HG02970 (cell line): ENCODE measurements at regions not wholly inside any gene's neighbourhood (a gene's known extent, or its start where the extent isn't known, plus 50 kb on each side); places are given as distances from the start of the nearest gene placed in this dataset.

ENCODE experiments used
- ATAC-seq: cut with Tn5 transposase; IDR thresholded peaks from one replicate; pipeline ENCODE4 v1.9.1; 2021; ENCODE audit warnings: mild to moderate bottlenecking, moderate library complexity, moderate number of reproducible peaks; ENCODE audit not compliant: unreplicated experiment, low FRiP score

GRCh38 chr21:16832791-16833190, 680.1 kb upstream of the CXADR start:
- ATAC-seq, result no peak

- ATAC-seq, result no peak
Measured at GRCh38 chr21:16834791-16835190, 678.1 kb upstream of the CXADR start.

GRCh38 chr21:16837321-16837720, 675.5 kb upstream of the CXADR start:
- no peak for ATAC-seq

DNA sequence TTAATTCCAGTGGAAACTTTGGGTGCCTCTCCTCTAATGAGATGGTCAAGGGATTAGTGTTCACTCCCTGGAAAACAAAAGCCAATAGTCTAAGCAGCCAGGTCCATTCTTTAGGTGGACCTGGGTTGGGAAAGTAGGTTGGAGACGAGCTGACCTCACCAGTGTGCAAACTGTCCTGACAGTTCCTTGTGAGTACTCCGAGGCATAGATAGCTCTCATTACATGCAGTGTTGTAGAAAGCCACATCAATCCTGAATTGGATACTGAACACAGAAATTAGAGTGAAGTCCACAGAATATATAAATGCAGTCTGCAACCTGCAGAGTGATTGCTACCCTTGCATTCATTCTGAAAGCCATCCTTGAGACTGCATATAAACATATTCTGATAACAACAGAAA, 675.1 kb upstream of the CXADR start:
- ATAC-seq, result no peak

DNA sequence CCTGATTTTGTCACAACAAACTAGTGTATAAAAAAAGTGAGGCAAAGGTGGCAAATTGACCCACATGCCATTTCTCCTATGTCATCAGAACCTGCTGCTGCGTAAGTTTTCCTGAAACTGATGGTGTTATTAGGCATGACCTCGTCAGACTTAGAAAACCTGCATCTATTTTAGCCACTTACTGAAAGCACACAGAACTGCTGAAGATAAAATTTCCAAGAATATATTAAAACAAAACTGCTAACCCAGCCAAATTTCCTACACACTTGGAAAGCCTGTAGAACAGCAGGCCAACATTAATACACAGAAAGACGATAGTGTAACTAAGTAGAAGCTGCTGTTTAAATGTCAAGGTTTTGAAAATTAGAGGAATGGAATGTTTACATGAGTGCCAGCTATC, 674.5 kb upstream of the CXADR start:
- no peak for ATAC-seq

DNA sequence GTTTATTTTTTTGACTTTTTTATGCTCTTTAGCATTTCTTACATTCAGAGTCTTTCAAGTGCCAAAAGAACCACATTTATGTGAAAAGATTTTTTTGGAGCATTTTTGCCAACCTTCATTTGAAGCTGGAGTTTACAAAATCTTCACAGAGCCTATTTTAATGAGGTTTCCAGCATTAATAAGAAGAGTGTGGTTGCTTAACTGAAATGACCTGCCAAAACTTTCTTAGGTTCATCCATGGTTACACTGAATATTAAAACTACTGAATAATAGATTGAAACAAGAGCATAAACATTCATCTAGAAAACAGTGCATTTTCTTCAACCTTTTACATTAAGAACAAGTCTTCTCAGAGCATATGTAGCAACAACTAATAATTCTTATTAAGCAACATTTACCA, 672.3 kb upstream of the CXADR start:
- ATAC-seq, result no peak

DNA sequence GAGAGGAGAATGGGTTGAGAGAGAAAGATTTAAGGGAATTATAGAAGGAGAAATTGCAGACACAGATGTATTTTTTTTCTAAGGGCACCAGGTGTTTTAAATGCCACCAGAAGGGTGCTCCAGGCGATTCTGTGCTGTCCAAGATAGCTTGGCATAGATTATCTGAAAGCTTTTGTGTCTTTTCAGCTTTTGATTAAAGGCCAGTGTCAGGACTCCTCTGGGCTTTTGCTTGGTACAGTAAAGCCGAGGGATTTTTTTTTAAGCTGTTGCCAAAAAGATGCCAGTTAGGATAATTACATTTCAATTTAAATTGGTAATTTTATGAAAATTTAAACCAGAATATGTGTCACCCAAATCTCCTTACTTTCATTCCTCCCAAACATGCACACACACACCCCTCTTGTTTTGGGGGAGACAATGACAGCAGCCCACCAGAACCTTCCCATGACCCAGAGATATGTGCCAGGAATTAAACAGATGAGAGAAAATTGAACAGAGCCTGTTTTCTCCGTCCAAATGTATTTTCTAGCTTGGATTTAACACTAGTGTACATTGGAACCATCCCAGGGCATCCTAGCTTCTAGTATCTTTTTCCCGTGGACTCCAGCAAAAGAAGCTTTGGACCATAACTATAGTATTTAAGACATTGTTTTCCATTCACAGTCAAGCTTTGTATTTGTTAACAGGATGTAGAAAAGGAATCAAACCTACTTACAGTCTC, 670.7 kb upstream of the CXADR start:
- ATAC-seq, result no peak

GRCh38 chr21:16842696-16843035, 670.2 kb upstream of the CXADR start:
- ATAC-seq, result no peak

DNA sequence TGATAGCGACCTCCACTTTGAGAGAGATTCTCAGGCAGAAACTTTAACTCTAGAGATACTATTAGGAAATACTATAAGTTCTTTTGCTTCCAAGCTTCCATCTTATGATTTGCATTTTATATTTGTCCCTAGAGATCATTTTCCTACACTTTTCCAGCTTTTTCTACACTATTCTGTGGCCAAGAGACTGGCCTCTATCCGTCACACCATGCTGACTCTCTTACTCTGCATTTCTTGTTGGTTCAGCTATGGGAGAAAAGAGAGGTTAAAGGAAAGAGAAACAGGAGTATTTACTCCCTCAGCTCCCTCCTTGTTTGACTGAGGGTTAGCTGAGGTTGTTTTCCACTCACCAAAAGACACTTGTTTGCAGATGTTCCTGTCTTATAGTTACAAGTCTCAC, 665.6 kb upstream of the CXADR start:
- ATAC-seq, result no peak

DNA sequence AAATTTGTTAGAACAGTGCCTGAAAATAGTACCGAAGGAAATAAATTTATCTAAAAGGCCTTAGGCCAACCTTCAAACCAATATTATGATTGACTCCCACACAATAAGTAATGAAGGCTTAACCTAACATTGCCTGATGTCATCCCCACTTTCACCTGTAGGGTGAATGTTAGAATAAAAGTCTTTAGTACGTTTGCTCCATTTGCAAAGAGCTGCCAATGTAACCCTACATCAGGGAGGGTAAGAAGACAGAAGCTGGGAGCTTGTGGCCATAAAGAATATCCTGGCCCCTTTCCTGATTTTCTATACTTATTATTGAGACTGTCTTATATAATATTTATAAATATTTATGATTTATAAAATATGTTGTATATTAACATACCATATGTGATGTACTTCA, 661.8 kb upstream of the CXADR start:
- no peak for ATAC-seq

DNA sequence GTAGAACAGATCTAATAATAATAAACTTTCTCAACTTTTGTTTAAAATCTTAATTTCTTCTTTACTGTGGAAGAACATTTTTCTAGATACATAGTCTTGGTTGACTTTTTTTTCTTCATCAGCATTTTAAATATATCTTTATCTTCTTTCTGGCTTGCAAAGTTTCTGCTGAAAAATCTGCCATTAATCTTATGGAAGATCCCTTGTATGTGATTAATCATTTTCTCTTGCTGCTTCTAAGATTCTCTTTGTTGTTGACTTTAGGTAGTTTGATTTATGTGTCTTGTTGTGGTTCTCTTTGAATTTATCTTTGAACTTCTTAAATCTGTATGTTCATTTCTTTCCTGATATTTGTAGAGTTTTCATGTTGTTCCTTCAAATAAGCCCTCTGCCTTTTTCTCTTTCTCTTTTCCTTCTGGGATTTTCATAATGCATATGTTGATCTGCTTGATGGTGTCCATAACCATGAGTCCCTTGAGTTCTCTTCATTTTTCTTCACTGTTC, 657.6 kb upstream of the CXADR start:
- ATAC-seq, result no peak

- ATAC-seq, result no peak
Measured at GRCh38 chr21:16863362-16863905, 649.4 kb upstream of the CXADR start.

- ATAC-seq, result no peak
Measured at GRCh38 chr21:16863908-16864307, 648.9 kb upstream of the CXADR start.

- ATAC-seq, result no peak
Measured at GRCh38 chr21:16865632-16866031, 647.2 kb upstream of the CXADR start.

- no peak for ATAC-seq
Measured at GRCh38 chr21:16866851-16867250, 646.0 kb upstream of the CXADR start.

DNA sequence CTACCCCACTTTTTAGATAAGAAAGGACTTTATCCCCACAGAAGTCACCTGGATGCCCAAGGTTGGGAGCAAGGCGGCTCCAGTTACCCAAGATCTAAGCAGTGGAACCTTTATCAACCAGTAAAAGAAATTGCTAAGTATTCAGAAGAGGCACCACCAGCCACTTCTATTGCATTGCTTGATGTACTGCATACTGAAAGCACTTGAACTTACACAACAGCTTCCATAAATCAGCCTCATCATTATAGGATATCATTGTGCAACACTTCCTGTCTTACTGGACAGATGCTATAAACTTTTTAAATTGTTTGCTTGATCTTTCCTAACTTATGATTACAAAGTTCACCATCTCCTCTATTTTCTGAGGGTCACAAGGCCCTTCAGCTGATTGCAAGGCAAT, 642.7 kb upstream of the CXADR start:
- ATAC-seq, result no peak

DNA sequence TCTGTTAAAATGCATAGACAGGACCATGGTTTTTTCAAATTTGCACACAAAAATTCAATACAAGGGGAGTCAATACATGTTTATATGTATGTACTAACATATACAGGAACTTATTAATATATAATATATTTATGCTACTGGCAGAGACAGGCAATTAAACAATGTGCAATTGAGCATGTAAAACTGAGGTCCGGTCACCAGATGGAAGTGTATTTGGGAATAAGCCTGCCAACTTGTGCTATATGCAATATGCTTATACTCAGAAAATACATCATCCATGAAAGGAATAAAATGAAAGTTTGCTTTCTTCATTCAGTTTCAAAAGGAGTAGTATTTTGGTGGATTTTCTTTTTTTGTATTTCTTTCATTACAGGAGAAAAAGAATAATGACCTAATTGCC, 640.2 kb upstream of the CXADR start:
- ATAC-seq, result no peak

- ATAC-seq, result no peak
Measured at GRCh38 chr21:16873176-16873575, 639.7 kb upstream of the CXADR start.

- ATAC-seq, result no peak
Measured at GRCh38 chr21:16873596-16873995, 639.2 kb upstream of the CXADR start.

DNA sequence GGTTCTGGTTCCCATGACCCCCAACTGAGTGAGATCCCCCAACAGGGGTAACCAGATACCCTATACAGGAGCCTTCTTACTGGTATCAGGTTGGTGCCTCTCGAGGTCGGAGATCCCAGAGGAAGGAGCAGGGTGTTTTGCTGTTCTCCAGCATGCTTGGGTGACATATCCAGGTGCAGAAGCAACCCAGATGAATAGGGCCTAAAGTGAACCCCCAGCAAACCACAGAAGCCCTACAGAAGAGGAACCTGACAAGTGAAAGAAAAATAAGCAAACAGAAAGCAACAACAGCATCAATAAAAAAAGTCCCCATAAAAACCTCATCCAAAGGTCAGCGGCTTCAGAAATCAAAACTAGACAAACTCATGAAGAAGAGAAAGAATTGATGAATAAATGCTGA, 633.4 kb upstream of the CXADR start:
- ATAC-seq, result no peak

DNA sequence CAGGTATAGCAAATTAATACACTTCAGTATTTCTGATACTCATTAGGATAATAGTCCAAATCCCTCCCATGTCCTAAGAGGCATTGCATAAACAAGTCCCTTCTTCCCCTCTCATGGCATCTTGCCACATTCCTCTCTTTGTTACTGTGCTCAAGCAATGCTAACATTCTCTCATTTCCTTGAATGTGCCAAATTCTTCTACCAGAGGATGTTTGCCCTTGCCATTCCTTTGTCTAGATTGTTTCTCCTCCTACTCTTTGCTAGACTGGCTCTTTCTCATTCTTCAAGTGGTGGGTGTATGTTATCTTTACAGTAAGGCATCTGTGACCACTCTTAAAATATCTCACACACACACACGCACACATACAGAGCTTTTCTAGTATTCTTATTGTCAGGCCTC, 621.0 kb upstream of the CXADR start:
- no peak for ATAC-seq

DNA sequence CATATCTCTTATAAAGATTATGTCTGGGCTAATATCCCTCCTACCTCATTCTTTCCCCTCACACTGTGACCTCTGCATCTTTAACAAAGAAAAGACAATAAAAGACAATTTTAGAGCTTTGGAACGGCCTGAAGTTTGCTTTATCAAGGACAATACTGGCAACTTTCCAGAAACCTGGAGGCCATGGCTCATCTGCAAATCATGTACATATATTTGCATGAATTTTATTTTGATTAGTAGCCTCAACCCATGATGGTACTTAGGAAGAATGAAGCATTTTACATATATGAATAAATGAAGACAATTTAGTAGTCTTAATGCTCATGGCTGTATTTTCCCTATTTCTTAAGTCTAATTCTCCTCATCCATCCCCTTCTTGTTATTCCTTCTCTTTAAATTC, 612.2 kb upstream of the CXADR start:
- no peak for ATAC-seq

GRCh38 chr21:16908077-16908476, 604.8 kb upstream of the CXADR start:
- ATAC-seq, result no peak
